ENCODE measurements at regions not wholly inside any gene's neighbourhood (a gene's known extent, or its start where the extent isn't known, plus 50 kb on each side); places are given as distances from the start of the nearest gene placed in this dataset.

- TF ChIP-seq, protein P1, sequence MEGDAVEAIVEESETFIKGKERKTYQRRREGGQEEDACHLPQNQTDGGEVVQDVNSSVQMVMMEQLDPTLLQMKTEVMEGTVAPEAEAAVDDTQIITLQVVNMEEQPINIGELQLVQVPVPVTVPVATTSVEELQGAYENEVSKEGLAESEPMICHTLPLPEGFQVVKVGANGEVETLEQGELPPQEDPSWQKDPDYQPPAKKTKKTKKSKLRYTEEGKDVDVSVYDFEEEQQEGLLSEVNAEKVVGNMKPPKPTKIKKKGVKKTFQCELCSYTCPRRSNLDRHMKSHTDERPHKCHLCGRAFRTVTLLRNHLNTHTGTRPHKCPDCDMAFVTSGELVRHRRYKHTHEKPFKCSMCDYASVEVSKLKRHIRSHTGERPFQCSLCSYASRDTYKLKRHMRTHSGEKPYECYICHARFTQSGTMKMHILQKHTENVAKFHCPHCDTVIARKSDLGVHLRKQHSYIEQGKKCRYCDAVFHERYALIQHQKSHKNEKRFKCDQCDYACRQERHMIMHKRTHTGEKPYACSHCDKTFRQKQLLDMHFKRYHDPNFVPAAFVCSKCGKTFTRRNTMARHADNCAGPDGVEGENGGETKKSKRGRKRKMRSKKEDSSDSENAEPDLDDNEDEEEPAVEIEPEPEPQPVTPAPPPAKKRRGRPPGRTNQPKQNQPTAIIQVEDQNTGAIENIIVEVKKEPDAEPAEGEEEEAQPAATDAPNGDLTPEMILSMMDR (IDR thresholded peaks at IDR 0.05) = no peak
- TF ChIP-seq POLR2A (IDR thresholded peaks at IDR 0.05) = no peak
Measured at GRCh38 chr16:47956916-47957315, 198.9 kb downstream of the ABCC12 start.
